ENCODE measurements at regions not wholly inside any gene's neighbourhood (a gene's known extent, or its start where the extent isn't known, plus 50 kb on each side); places are given as distances from the start of the nearest gene placed in this dataset.

DNA sequence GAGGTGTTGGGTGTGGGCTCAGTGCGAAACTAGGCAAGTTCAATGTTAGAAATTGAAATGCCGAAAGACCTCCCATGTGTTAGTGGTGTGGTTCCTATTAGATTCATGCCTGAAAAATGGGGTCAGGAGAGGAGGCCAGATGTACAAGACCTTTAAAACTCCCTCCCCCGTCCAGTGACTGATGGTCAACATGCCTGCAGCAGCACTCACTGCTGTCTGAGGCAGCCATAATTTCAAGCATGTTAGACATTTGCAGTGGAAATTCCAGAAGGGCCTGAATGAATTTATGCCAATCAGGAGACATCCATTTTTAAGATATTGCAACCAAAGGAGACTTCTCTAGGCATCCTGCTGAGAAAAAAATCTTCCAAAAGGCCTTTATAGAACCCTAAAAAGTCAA lies 426.9 kb upstream of the NBEA start:
- DNase-seq (ENCODE audit: low read depth in 4 of 4, low spot score in 1 of 4), result no peak

DNA sequence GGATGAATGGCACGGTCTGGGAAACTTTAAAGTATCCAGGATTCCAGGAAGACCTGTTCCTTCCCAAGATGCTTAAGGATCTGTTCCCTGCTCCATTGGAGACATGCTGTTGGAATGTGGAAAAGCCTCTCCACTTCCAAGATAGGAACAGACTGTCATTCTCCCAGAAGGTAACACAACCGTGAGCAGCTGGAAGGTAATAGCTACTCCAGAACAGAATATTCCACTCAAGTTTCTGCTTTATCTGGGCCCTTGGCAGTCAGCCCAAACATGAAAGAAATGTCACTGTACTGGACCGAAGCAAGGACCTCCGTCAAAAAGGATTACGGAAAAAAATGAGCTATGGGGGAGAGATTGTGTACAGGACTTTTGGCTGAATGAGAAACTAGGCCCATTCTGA lies 420.9 kb upstream of the NBEA start:
- no peak for DNase-seq (ENCODE audit: low read depth in 4 of 4, low spot score in 1 of 4)

DNA sequence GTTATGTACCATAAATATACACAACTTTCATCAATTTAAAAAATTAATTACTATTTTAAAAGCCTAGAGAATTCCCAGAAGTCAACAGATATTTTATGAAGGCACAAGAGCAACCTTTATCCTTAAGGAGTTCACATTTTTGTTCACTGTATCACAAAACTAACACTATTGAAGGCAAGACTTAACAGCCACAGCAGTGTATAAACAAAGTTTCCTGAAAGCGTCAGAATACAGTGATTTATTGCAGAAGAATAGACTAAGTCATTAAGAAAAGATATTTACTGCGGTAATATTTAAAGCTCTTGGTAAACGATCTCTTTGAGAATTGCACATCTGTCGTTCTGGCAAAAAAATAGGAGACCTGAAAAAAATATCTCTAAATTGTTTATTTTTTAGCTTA lies 419.3 kb upstream of the NBEA start:
- DNase-seq (ENCODE audit: low read depth in 4 of 4, low spot score in 1 of 4), result no peak

DNA sequence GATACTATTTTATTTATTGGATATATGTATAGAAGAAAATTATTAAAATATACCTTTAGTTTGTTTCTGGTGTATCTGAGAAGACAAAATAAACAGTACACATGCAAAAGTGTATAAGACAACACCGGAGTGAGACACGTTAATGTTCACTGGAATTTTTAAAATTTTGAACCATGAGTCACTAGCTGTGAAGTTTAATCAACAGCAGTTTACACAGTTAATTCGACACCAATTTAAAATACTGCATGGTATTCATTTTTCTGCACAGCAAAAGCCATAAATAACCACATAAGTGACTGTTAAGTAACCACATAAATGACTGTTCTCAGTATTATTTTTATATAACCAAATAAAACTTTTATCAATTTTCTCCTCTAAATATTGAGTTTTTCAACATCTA lies 418.7 kb upstream of the NBEA start:
- DNase-seq (ENCODE audit: low read depth in 4 of 4, low spot score in 1 of 4), result no peak

DNA sequence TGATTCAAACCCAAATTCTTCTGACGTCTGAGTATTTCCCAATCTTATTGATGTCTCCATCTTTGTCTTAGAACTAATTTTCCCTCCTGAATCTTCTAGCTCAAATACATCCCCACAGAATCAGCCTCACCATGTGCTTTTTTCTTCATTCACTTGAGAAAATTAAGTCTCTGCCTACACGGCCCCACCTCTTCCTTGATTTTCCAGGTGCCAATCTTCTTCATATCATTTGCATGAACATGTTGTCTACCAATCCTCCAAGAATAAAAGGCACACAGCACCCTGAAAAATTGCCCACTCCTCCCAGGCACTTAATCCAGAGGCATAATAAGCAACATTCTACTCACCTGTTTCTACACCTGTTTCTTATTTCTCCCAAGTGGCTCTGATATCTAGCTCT lies 408.1 kb upstream of the NBEA start:
- no peak for DNase-seq (ENCODE audit: low read depth in 4 of 4, low spot score in 1 of 4)

DNA sequence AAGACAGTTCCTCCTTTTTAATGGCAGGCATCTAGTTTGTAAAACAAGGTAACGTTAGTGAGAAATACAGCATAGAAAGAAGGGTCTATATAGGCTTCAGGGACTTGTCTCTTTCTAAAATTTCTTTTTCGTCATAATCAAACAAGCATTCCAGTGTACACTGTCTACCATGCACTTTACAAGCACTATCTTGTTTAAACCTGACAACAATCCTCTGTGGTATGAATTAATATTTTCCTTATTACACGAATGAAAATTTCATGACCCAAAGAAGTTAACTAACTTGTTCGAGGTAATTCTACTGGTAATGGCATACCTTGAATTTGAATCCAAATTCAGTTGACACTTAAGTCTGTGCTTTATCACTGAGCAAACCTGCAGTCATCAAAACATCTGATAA lies 399.7 kb upstream of the NBEA start:
- DNase-seq (ENCODE audit: low read depth in 4 of 4, low spot score in 1 of 4), result no peak

DNA sequence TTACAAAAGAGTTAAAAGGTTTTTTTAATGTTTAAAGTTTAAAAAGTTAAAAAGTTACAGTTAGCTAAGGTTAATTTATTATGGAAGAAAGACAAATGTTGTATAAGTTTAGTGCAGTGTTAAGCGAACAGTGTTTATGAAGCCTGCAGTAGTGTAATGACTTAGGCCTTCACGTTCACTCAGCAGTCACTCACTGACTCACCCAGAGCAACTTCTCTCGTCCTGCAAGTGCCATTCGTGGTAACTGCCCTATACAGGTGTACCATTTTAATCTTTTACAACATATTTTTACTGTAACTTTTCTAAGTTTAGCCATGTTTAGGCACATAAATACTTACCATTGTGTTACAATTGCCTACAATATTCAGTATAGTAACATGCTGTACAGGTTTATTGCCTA lies 398.2 kb upstream of the NBEA start:
- no peak for DNase-seq (ENCODE audit: low read depth in 4 of 4, low spot score in 1 of 4)

DNA sequence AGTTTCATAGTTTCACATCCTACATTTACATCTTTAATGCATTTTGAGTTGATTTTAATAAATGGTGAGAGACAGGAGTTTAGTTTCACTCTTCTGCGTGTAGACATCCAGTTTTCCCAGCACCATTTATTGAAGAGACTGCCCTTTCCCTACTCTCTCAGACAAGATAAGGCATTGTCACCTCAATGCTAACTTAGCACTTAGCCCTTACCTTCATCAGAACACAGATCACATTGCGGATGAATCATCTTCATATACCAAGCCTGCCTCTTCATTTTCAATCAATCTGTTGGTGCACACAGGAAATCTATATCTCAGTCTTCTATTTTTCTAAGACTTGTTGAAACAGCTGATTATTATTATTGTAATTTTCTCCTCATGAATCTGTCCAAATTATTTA lies 396.6 kb upstream of the NBEA start:
- no peak for DNase-seq (ENCODE audit: low read depth in 4 of 4, low spot score in 1 of 4)

DNA sequence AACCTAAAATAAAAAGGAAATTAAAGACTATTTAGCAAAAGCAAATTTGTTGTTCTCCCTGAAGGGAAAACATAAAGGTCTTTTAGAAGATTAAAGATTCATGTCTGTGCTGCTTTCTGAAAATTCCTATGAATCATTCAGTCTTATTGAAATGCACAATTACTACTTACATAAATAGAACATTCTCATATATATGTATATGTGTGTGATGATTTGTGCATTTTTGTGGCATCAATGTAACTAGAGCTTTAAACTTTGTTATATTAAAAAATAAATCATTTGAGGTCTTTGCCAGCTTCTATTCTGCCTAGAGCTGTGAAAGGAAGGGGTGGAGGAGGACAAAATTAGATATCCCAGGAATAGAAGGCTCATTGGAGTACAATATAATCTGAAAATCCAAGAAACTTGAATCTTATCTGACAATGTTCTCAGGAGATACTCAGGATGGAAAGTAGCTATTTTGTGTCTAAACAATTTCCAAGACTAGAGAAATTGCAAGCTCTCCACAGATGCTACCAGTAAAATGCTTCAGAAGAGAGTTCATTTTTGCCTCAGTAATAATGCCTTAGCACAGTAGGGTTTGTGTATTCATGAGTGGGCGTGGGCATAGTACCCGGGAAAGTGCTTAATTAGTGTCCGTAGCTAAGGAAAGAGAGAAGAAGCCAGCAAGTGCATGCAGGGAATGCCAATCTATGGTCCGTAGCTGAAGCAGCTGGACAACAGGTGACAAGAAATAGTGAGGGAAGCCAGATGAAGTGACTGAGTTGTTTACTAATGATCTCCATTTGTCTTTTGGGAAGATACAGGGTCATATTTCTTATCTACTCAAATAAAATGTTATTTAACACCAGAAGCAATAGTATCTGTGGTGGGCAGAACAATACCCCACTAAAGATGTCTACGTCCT lies 395.5 kb upstream of the NBEA start:
- no peak for DNase-seq (ENCODE audit: low read depth in 4 of 4, low spot score in 1 of 4)

DNA sequence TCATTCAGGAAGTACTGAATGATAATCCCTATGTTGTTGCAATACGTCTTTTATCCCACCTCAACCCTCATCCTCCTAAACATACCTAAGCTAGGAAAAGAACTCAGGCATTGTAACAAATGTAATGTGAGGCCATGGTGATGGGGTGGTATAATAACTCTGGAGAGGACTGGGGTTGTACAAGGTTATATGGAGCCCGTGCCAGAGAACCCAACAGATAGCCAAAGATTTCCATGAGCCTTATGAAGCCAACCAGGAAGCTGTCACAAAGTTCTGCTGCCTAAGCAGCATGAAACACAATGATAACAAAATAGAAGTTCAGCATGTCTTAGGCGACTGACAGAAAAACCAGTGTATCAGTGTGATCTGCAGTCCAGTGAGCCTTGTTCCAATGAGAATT lies 394.1 kb upstream of the NBEA start:
- no peak for DNase-seq (ENCODE audit: low read depth in 4 of 4, low spot score in 1 of 4)

DNA sequence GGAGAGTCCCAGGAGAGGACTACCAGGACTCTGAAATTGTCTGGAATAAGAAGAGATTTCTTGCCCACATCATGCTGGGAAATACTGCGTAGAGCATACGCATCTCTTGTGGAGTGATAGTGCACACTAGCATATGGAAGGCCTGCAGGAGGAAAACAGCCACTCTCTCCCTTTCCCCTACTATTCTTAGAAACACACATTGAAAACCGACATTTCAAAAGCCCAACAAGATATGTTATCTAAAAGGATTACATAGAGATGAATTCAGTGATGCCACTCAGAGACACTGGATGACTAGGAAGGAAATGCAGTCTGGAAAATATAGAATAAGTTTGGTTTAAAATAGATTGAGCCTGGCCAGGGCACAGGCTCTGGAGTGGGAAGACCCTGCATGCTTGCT lies 388.7 kb upstream of the NBEA start:
- DNase-seq (ENCODE audit: low read depth in 4 of 4, low spot score in 1 of 4), result no peak

DNA sequence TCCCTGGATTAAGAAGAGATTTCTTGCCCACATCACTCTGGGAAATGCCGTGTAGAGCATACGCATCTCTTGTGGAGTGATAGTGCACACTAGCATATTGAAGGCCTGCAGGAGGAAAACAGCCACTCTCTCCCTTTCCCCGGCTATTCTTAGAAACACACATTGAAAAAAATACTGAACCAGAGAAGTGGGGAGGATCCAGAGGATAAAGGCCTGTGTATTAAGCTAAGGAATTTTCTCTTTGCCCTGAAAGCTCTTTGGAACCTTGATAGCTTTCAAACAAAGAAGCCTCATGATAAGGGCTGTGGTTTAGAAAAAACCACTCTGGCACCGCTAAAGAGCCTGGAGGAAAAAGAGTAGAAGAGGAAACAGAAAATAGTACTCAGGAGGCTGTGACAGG lies 386.1 kb upstream of the NBEA start:
- no peak for DNase-seq (ENCODE audit: low read depth in 4 of 4, low spot score in 1 of 4)

DNA sequence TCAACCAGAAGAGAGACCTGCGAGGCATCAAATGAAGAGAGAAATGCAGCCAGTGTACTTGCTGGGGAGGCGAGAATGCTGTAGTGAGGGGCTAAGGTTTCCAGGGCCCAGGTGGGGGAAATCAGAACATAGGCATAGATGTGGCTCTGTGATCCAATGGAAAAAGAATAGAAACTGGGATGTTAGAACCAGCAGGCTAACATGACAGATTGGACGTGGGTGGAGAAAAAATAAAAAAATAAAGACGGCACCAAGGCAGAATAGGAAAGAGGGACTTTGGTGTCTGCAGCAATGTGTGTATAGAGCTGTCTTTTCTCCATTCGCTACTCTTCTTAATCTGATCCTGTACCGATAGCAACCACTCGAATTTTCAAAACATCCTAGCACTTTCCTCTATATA lies 381.0 kb upstream of the NBEA start:
- no peak for DNase-seq (ENCODE audit: low read depth in 4 of 4, low spot score in 1 of 4)

DNA sequence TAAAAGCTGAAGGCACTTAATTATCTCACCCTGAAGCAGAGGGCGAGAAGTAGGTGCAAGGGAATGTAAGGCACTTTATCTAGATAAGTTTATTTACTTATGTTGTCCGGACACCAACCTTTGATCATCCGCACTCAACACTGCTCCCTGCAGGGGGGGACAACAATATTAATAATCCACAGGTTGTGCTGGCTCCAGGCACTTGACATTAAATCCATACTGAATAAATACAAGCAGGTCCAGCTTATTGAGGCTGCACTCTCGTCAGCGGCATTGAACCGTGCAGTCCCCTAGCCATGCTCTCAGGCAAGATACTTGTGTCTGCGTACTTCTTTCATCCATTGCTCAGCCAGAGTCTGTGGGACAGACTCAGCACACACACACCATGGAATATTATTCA lies 374.5 kb upstream of the NBEA start:
- no peak for DNase-seq (ENCODE audit: low read depth in 4 of 4, low spot score in 1 of 4)

DNA sequence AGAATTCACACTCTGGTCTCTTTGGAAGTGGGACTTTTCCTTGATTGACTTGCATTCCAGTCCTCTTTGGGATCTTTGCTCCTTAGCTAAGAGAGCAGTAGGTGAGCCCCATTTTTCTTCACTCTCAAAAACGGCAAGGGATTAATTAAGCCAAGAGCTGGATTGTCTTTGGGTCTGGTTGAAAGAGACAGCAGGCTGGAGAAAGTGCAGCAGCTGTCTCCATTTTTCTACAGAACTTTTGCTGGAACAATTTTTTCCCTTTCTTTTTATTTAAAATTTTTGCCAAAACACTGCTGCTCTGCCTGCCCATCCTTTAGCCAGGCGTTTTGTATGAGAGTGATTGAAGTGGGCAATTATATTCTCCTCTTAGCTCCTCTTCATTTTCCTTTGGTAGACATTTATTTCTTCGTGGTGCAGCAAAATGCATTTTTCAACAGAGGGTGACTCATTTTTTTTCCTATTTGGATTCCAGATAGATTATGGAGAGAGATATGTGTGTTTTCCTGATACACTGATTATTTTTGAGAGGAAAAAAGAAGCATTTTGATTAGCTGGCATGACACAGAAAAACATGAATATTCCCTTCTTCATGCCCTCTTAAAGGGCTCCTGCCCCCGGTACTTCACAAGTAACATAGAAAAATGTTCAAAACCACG lies 371.2 kb upstream of the NBEA start:
- no peak for DNase-seq (ENCODE audit: low read depth in 4 of 4, low spot score in 1 of 4)

DNA sequence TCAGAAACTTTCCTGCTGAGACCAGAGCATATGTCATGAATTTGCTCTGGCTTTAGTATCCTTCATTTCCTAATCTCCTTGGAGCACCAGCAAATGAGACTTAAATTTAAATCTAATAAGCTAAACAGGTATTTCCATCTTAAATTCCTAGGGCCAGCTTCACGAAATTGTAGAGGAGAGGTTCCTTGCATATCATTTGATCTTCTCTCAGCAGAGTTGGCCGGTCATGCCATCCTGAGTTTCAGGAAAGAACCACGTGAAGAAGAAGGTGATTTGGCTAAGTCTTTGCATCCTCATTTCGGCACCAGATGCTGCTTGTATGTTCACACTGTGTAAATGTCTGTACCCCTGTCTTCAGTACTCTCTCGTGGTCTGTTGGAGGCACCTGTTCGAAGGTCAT lies 370.4 kb upstream of the NBEA start:
- no peak for DNase-seq (ENCODE audit: low read depth in 4 of 4, low spot score in 1 of 4)

DNA sequence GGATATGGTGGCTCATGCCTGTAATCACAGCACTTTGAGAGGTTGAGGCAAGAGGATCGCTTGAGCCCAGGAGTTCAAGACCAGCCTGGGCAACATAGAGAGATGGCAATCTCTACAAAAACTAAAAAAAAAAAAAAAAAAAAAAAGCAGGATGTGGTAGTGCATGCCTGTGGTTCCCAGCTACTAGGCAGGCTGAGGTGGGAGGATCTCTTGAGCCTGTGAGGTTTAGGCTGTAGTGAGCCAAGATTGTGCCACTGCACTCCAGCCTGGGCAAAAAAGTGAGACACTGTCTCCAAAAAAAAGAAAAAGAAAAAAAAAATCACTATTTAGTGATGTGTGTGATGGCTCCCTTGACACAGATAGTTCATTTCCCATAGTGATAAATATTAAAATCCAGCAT lies 365.0 kb upstream of the NBEA start:
- DNase-seq (ENCODE audit: low read depth in 4 of 4, low spot score in 1 of 4), result no peak

DNA sequence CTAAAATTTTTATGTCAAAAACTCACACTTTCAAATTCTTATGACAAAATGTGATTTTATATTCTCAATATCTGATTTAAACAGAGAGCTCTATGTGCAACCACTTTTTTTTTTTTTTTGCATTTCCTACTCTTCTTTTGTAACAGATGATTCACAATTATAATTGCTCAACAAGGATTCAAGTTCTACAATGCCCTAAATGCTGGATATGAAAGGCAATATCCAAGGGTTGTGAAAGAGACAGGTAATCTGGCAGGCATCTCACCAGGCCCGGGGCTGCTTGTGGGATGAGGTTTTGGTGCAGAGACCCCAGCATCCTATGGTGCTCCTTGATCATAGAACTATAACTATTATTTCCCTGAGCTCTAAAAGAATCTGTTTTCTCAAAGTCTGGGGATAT lies 363.6 kb upstream of the NBEA start:
- DNase-seq (ENCODE audit: low read depth in 4 of 4, low spot score in 1 of 4), result no peak

DNA sequence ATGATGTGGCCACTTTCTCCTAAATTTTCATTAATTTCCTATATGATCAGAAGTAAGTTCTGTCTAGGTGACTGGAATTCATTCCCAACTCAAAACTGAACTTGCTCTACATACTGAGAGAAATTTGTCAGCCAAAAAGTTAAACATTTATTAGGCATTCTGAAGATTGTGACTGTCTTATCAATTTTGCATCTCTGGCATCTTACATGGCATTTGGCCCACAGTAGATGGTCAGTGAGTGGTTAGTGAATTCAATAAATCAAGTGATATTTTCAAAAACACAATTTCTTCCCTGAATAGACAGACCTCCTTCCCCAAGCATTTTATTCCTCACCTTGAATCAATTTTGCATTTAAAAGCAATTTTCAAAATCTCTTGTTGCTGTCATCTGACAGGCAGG lies 363.2 kb upstream of the NBEA start:
- DNase-seq (ENCODE audit: low read depth in 4 of 4, low spot score in 1 of 4), result no peak

DNA sequence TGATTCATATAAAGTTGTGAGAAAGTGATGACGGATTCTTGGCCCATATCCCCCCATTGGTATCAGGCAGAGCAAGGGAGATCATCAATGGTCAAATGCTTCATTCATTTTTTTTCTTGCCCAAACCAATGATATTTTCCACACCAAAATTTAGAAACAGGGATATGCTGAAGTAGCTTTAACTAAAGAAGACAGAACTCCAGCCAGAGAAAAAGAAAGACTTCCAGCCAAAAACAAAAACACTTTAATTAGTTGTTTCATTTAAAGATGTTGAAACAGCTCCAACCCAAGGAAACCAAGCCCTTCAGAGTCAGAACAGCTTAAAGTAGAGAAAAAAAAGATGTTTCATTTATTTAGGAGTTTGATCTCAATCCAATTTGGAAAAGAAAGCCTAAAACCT lies 358.9 kb upstream of the NBEA start:
- no peak for DNase-seq (ENCODE audit: low read depth in 4 of 4, low spot score in 1 of 4)

DNA sequence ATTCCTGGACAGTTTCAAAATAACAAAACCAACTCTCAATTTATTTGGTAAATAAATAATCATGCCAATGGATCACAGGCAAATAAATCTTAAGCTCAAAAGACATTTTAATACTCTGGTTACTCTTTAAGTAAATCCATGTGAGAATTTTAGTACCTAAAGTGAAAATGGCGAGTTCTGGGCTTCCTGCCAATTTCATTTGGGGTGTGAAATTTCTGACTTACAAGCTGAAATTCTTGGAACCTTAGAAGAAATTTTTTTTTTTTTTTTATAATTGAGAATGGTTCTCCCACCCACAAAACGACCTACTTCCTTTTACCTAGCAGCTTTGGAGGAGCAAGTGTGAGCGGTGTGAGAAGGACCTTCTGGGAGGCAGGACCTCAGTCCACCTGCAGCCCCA lies 354.5 kb upstream of the NBEA start:
- DNase-seq (ENCODE audit: low read depth in 4 of 4, low spot score in 1 of 4), result no peak

DNA sequence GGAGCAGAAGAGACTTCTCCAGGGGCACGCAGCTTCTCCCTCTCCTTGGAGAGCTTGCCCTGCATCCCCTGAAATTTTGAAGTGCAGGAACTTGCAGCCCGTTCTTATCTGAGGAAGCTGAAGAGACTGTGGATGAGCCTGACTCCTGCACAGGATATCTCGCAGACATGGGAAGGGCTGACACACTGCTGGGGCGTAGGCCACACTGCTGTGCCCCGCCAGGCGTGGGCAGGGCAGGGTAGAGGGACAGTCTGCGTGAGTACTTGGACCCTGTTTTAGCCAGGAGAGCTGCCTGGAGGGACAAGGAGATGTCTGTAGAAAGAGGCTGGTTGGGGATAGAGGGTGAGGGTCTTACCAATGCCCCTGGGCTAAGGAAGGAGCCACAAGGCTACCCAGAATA lies 353.7 kb upstream of the NBEA start:
- no peak for DNase-seq (ENCODE audit: low read depth in 4 of 4, low spot score in 1 of 4)

DNA sequence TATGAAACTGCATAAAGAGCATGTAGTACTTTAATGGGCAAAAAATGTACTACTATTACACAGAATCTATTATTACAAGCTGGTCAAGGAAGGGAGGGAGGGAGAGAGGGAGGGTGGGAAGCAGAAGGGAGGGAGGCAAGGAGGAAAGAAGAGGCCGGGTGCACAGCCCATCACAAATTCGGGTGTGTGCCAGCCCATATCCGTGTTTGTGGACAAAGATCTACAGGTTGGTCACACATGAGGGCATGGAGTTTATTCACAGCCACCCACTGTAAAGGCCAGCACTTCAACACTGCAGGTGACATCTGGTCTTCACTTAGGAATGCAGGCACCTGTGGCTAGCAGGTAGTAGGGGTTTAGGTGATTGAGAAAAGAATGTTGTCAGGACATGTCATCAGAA lies 352.5 kb upstream of the NBEA start:
- no peak for DNase-seq (ENCODE audit: low read depth in 4 of 4, low spot score in 1 of 4)

Measured in stimulated activated CD4-positive, alpha-beta T cell treated with anti-CD3 and anti-CD28 coated beads, Interleukin-1b, Interleukin-23, amount 100 ng/mL, for 24 hours (primary cell).